ENCODE measurements at regions not wholly inside any gene's neighbourhood (a gene's known extent, or its start where the extent isn't known, plus 50 kb on each side); places are given as distances from the start of the nearest gene placed in this dataset.

GRCh38 chr1:43049481-43049880, 90.8 kb upstream of the SLC2A1 start:
- ATAC-seq (peak; percentile 35), DNase-seq (ENCODE audit: low spot score) (no peak)
- intact Hi-C loops (cut with DNase I) = no loop called here

DNA sequence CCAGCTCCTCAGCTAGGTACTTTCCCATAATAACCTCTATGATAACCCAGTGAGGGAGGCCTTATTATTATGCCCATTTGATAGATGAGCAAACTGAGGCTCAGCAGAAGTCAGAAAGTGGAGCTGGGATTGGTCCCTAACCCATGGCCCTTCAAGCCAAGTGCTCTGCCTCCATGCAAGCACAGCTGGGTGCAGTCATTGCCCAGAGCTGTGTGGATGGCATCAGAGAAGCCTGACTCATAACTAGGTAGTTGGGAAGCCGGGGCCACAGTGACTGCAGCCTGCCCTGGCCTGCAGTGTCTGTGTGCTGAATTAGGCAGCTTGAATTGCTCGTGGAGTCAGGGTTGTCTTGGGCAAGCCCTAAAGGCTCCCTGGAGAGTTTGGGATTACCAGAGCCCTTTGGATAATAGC, 89.9 kb upstream of the SLC2A1 start:
- no peak for DNase-seq (ENCODE audit: low spot score)
- peak; percentile 44 for ATAC-seq
- intact Hi-C loops (cut with DNase I) = no loop called here

DNA sequence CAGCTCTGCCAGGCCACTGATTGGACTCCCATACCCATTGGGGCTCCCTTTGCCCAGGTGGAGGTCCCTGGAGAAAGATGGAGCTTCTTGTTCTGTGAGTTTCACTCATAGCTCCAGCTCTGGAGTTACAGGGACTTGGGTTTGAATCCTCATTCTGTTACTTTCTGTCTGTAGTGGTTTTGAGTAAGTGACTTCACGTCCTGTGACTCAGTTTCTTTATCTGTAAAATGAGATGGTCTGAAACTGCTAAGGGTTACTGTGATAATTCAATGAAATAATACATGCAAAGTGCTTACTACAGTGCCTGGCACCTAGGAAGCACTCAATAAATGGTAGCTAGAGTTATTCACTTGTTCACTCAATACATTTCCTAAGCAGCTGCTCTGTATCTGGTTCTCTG, 88.5 kb upstream of the SLC2A1 start:
- intact Hi-C loops (cut with DNase I) = no loop called here
- ATAC-seq = no peak
- no peak for DNase-seq (ENCODE audit: low spot score)

GRCh38 chr1:43044572-43045361, 86.1 kb upstream of the SLC2A1 start:
- no peak for ATAC-seq
- DNase-seq (ENCODE audit: low spot score) = no peak
- intact Hi-C loops (cut with DNase I) = no loop called here

DNA sequence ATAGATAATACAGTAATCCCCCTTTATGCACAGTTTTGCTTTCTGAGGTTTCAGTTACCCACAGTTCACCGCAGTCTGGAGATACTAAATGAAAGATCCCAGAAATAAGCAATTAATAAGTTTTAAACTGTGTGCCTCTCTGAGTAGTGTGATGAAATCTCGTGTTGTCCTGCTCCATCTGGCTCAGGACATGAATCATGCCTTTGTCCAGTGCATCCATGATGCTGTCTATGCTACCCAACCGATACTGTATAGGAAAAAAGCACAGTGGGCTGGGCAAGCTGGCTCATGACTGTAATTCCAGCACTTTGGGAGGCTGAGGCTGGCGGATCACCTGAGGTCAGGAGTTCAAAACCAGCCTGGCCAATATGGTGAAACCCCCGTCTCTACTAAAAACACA, 85.0 kb upstream of the SLC2A1 start:
- ATAC-seq (no peak), DNase-seq (ENCODE audit: low spot score) (no peak)
- intact Hi-C loops (cut with DNase I) = no loop called here

DNA sequence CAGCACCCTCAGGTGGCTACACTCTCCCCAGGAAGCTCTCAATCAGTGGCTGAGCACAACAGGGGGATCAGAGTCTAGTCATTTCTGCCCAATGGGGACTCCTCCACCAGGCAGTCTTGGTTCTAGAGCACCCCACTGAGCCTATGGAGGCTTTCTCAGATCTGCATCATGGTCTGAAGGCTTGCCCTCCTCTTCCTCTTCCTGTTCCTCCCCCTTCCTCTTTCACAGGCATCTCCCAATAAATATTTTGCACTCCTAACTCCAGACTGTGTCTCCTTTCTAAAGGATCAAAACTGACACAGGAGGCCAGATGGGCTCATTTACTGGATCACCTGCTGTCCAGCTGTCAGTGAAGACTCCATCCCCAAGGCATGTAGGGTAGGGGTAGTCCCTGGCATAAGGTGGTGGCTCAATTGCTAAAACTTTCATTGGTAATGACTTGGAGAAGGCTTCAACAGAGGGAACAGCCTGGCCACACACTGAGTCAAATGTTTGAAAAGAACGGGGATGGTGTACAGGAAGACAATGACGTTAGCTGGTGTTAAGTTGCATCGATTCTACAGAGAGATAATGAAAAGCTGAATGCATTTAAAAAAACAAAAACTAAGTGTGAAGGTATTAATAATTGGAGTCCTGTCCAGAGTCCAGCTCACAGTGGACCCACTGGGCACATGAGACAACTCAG, 84.2 kb upstream of the SLC2A1 start:
- ATAC-seq (no peak), DNase-seq (ENCODE audit: low spot score) (no peak)
- intact Hi-C loops (cut with DNase I) = no loop called here

DNA sequence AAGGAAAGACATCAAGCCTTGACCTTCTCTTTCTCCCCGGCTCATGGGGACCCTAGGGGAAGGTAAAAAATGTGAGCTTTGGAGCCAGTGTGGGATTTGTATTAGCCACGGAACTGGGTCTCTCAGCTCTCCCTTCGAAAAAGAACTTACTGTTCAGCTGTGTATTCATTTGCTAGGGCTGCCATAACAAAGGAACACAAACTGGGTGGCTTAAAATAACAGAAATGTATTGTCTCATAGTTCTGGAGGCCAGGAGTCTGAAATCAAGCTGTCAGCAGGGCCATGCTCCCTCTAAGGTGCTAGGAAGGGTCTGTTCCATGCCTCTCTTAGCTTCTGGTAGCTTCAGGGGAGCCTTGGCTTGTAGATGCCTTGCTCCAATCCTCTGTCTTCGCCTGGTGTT, 83.5 kb upstream of the SLC2A1 start:
- ATAC-seq = no peak
- intact Hi-C loops (cut with DNase I) = no loop called here
- DNase-seq (ENCODE audit: low spot score) = no peak

- no peak for DNase-seq (ENCODE audit: low spot score)
- intact Hi-C loops (cut with DNase I) = no loop called here
- ATAC-seq = no peak
Observed at GRCh38 chr1:43041591-43041990, 82.9 kb upstream of the SLC2A1 start.

- intact Hi-C loops (cut with DNase I) = no loop called here
- ATAC-seq (no peak), DNase-seq (ENCODE audit: low spot score) (no peak)
Observed at GRCh38 chr1:43039228-43040055, 80.8 kb upstream of the SLC2A1 start.

DNA sequence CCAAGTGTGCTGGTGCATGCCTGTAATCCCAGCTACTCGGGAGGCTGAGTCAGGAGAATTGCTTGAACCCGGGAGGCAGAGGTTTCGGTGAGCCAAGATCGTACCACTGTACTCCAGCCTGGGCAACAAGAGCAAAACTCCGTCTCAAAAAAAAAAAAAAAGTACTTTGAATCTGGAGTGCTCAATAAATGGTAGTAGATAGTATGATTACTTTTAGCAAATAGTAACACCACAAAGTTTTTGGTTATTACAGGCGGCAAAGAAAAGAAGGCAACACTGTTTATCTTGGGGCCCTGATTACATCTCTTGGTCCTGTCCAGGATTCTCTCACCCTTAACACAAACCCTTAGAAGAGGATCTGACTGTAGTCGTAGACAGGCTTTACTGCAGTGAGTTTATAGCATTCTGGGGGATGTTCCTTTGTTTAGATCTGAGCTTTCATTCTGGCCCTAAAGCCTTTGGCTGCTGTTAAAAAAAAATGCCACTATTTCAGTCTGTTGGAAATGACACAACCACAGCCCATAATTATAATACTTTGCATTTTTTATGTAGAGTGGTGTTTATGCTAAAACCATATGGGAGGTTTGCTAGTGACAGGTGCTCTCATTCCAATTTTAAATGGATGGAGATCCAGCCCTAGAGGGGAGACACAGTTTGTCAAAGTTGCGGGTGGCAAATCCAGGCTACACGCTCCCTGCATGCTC, 79.7 kb upstream of the SLC2A1 start:
- ATAC-seq (no peak), DNase-seq (ENCODE audit: low spot score) (no peak)
- intact Hi-C loops (cut with DNase I) = no loop called here

GRCh38 chr1:43037466-43037865, 78.8 kb upstream of the SLC2A1 start:
- DNase-seq (ENCODE audit: low spot score) (no peak), ATAC-seq (no peak)
- intact Hi-C loops (cut with DNase I) = no loop called here

- intact Hi-C loops (cut with DNase I) = no loop called here
- no peak for ATAC-seq
- no peak for DNase-seq (ENCODE audit: low spot score)
Observed at GRCh38 chr1:43036932-43037331, 78.3 kb upstream of the SLC2A1 start.

DNA sequence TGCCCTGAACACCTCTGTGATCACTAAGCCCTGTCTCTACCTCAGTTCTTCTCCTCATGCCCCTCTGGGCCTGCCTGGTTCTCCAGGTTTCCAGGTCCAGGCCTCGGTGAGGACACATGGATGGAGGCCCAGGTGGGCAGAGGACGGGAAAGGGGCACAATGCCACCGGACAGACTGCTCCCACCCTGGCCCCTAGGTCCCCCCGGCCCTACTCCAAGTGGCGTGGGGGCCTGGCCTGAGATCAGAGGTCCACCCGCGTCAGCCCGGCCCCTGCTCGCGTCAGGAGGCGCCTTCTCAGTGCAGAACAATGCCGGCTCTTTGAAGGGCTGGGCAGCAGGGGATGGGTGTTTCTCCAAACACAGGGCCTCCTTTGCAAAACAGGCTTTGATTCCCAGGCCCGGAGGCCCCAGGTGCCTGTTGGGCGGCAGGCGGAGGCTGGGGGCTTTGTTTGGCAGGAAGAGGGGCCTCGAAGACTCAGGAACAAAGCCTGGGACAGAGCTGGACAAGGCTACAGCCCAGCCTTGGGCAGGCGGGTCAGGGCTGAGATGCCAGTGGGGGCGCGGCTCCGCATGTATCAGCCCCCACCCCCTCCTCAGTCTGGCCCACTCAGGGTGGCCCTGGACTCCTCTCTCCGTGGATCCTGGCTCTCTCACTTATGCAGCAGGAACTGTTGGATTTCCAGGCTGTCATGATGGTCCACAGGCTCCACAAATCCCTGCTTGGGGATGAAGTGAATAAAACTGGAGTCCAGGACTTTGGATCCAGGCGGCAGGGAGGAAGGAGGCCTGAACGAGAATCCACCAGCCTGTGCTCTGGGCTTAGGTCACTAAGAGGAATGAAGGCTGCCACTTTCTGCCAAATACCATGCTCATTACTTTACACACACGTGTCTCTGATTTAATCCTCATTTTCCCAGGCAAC, 77.4 kb upstream of the SLC2A1 start:
- no peak for DNase-seq (ENCODE audit: low spot score)
- peak; percentile 46 for ATAC-seq
- intact Hi-C loops (cut with DNase I) = no loop called here

- intact Hi-C loops (cut with DNase I) = no loop called here
- ATAC-seq (no peak), DNase-seq (ENCODE audit: low spot score) (no peak)
Observed at GRCh38 chr1:43034778-43035177, 76.1 kb upstream of the SLC2A1 start.

DNA sequence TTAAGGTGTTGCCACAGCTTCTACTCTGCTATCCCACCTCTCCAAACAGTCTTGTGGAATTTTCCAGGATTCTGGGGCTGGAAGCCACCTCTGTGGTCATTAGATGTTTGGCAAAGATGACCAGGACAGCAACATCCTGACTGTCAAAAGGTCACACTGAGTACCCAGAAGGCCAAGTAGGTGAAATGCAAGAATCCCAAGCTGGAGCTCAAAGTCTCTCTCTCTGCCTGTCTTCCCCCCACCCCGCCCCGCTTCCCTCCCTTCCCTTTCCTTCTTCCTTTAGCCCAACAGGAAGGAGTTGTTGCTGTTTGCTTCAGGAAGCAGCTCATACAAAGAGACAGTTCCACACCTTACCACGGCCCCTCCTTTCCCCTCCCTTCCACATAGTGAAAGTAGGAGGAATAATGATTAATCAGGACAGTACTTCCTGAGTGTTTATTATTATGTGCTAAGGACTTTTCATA, 75.6 kb upstream of the SLC2A1 start:
- ATAC-seq = no peak
- no peak for DNase-seq (ENCODE audit: low spot score)
- intact Hi-C loops (cut with DNase I) = no loop called here

DNA sequence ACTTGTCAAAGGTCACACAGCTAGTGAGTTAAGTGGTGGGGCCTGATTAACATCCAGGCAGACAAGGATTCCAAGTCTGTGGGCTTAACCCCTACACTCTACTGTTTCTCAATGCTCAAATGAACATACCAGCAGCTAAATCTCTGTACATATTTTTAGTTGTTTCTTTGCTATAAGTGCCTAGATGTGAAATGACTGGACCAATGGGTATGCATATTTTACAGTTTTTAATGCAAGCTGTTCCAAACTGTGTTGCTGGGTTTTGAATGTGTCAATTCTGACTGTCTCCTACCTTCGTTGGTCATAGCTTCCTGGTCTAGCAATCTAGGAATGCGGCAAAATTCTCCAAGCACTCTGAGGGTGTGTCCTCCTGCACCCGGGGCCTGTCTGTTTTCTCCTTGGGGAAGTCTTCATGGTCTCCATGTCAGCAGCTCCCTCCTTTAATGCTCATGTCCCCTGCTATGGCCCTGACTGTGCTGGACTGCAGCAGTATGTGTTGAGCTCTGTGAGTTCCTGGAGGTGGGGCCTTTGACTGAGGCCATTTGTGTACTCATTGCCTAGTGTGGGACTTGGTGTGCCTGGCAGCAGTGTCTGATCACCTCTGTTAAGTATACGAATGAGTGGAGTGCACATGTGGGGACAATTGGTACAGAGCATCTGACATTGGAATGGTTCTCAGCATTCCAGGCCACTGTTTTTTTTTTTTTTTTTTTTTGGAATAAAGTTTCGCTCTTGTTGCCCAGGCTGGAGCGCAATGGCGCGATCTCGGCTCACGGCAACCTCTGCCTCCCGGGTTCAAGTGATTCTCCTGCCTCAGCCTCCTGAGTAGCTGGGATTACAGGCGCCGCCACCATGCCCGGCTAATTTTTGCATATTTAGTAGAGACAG, 72.9 kb upstream of the SLC2A1 start:
- intact Hi-C loops (cut with DNase I) = no loop called here
- DNase-seq (ENCODE audit: low spot score) (no peak), ATAC-seq (no peak)

DNA sequence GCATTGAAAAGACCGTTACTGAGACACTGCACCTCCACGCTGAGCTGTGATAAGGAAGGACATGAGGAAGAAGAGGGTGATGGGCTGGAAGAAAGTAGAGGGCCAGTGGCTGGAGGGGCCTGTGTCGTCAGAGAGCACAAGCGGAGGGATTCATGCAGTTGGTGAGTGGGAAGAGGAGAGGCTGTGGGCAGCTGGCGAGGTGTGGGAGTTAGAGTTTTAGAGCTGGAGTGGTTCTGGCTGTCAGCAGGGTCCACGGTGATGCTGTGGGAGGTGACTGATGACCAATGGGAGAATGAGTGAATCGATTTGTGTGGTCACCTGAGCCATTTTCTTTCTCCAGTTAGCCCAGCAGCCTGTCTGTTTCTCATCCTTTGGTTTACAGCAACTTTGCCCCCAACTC, 66.2 kb upstream of the SLC2A1 start:
- ATAC-seq (no peak), DNase-seq (ENCODE audit: low spot score) (no peak)
- intact Hi-C loops (cut with DNase I) = no loop called here

Measured in sciatic nerve (tissue), 2 donors.